ENCODE measurements at regions not wholly inside any gene's neighbourhood (a gene's known extent, or its start where the extent isn't known, plus 50 kb on each side); places are given as distances from the start of the nearest gene placed in this dataset.

GRCh38 chr3:181178991-181179390 is 189.5 kb upstream of the DNAJC19 start:
- Histone ChIP-seq H3K4me2 (ENCODE audit: low read length) (no peak overlapping the region), H3K9me3 (ENCODE audit: insufficient read depth, low read length) (no peaks in the 10 kb centered on the region), H3K79me2 (ENCODE audit: low read length) (no peaks in the 10 kb centered on the region), H3K27ac (ENCODE audit: low read length) (no peak overlapping the region), H2AFZ (ENCODE audit: low read depth, low read length) (no peak overlapping the region), H3K36me3 (replicated peaks; ENCODE audit: low read depth, low read length) (no peaks in the 10 kb centered on the region), H3K4me3 (ENCODE audit: low read length) (no peak overlapping the region), H3K4me1 (ENCODE audit: low read length) (no peaks in the 10 kb centered on the region), H3K9ac (ENCODE audit: low read length) (no peak overlapping the region), H4K20me1 (ENCODE audit: insufficient read depth, low read length) (no peaks in the 10 kb centered on the region), H3K27me3 (ENCODE audit: low read depth, low read length) (no peaks in the 10 kb centered on the region)
- TF ChIP-seq EZH2phosphoT487 (IDR thresholded peaks at IDR 0.05; ENCODE audit: low read depth), result no peak
- TF ChIP-seq CTCF (IDR thresholded peaks at IDR 0.05; ENCODE audit: low read depth, low read length), result no peak

GRCh38 chr3:181176601-181177000 is 187.1 kb upstream of the DNAJC19 start:
- no peak overlapping the region for H2AFZ ChIP-seq (ENCODE audit: low read depth, low read length)
- no peak overlapping the region for H3K9ac ChIP-seq (ENCODE audit: low read length)
- H3K4me2 ChIP-seq (ENCODE audit: low read length), result peak overlapping the region; percentile 43
- no peaks in the 10 kb centered on the region for H3K27me3 ChIP-seq (ENCODE audit: low read depth, low read length)
- H3K4me1 ChIP-seq (ENCODE audit: low read length), result no peaks in the 10 kb centered on the region
- H3K4me3 ChIP-seq (ENCODE audit: low read length), result peak overlapping the region; percentile 33; the same call in 1 of the 2 replicates
- H3K9me3 ChIP-seq (ENCODE audit: insufficient read depth, low read length), result no peaks in the 10 kb centered on the region
- H4K20me1 ChIP-seq (ENCODE audit: insufficient read depth, low read length), result no peaks in the 10 kb centered on the region
- peak; percentile 67 for TF ChIP-seq CTCF (IDR thresholded peaks at IDR 0.05; ENCODE audit: low read depth, low read length)
- TF ChIP-seq EZH2phosphoT487 (IDR thresholded peaks at IDR 0.05; ENCODE audit: low read depth), result no peak
- no peaks in the 10 kb centered on the region for H3K36me3 ChIP-seq (replicated peaks; ENCODE audit: low read depth, low read length)
- no peak overlapping the region for H3K27ac ChIP-seq (ENCODE audit: low read length)
- no peaks in the 10 kb centered on the region for H3K79me2 ChIP-seq (ENCODE audit: low read length)

GRCh38 chr3:181174676-181175233 is 185.2 kb upstream of the DNAJC19 start:
- TF ChIP-seq EZH2phosphoT487 (IDR thresholded peaks at IDR 0.05; ENCODE audit: low read depth) (no peak), CTCF (IDR thresholded peaks at IDR 0.05; ENCODE audit: low read depth, low read length) (no peak)
- Histone ChIP-seq H4K20me1 (ENCODE audit: insufficient read depth, low read length) (no peaks in the 10 kb centered on the region), H3K27ac (ENCODE audit: low read length) (no peak overlapping the region), H3K27me3 (ENCODE audit: low read depth, low read length) (no peaks in the 10 kb centered on the region), H3K4me2 (ENCODE audit: low read length) (no peak overlapping the region), H3K79me2 (ENCODE audit: low read length) (no peaks in the 10 kb centered on the region), H3K36me3 (replicated peaks; ENCODE audit: low read depth, low read length) (no peaks in the 10 kb centered on the region), H3K4me1 (ENCODE audit: low read length) (no peaks in the 10 kb centered on the region), H3K4me3 (ENCODE audit: low read length) (no peak overlapping the region), H2AFZ (ENCODE audit: low read depth, low read length) (no peak overlapping the region), H3K9me3 (ENCODE audit: insufficient read depth, low read length) (no peaks in the 10 kb centered on the region), H3K9ac (ENCODE audit: low read length) (no peak overlapping the region)

- Histone ChIP-seq H3K79me2 (ENCODE audit: low read length) (no peaks in the 10 kb centered on the region), H3K9ac (ENCODE audit: low read length) (no peak overlapping the region), H4K20me1 (ENCODE audit: insufficient read depth, low read length) (no peaks in the 10 kb centered on the region), H2AFZ (ENCODE audit: low read depth, low read length) (no peak overlapping the region), H3K4me3 (ENCODE audit: low read length) (no peak overlapping the region), H3K27ac (ENCODE audit: low read length) (no peak overlapping the region), H3K4me1 (ENCODE audit: low read length) (no peaks in the 10 kb centered on the region), H3K27me3 (ENCODE audit: low read depth, low read length) (no peaks in the 10 kb centered on the region), H3K9me3 (ENCODE audit: insufficient read depth, low read length) (no peaks in the 10 kb centered on the region), H3K4me2 (ENCODE audit: low read length) (no peak overlapping the region), H3K36me3 (replicated peaks; ENCODE audit: low read depth, low read length) (no peaks in the 10 kb centered on the region)
- TF ChIP-seq EZH2phosphoT487 (IDR thresholded peaks at IDR 0.05; ENCODE audit: low read depth) (no peak), CTCF (IDR thresholded peaks at IDR 0.05; ENCODE audit: low read depth, low read length) (no peak)
Measured at GRCh38 chr3:181174022-181174421, 184.5 kb upstream of the DNAJC19 start.

Data from OCI-LY3 (cell line).